H1 (cell line): ENCODE measurements at regions not wholly inside any gene's neighbourhood (a gene's known extent, or its start where the extent isn't known, plus 50 kb on each side); places are given as distances from the start of the nearest gene placed in this dataset.
"Not testable (repeated sequence)": the region's sequence is repeated elsewhere in the genome, so short reads cannot be mapped to it uniquely, and the experiment has no call there.

ENCODE experiments used
- CTCF ChIA-PET: fragments of 300-600 bp; sonication (Branson Sonifier 250); formaldehyde crosslinking; loops from one replicate; lab custom pipeline; 2021; ENCODE audit not compliant: partially characterized antibody; lab: Charles Lee
- POLR2A ChIA-PET: fragments of 300-600 bp; sonication (Branson Sonifier 250); formaldehyde crosslinking; loops from one replicate; lab custom pipeline; 2021; ENCODE audit warnings: inconsistent platforms; ENCODE audit not compliant: partially characterized antibody; lab: Charles Lee
- DNase-seq, 2 experiments: peaks; one replicate each; pipeline versions ENCODE4 v3.0.0 to v3.0.0-alpha.2; 2010 to 2022; ENCODE audit warnings: low spot score in 2 of 2, low read depth in 1 of 2, mixed read lengths in 1 of 2
- FAIRE-seq: peaks from 2 replicates; lab custom pipeline; 2011; peaks lifted over from hg19 to GRCh38; lab: Jason Lieb, UNC
- H2AFZ ChIP-seq: 2 replicates; pipeline ENCODE4 v1.8.1; 2012; ENCODE audit warnings: low read length, inconsistent platforms
- H2AK5ac ChIP-seq: 2 replicates; pipeline ENCODE4 v1.6.1; 2013; ENCODE audit warnings: low read depth, low read length
- H2BK120ac ChIP-seq: replicated peaks from 2 replicates; pipeline ENCODE3; 2013; ENCODE audit warnings: low read depth, low read length, inconsistent platforms
- H2BK12ac ChIP-seq: 2 replicates; pipeline ENCODE4 v1.6.1; 2013; ENCODE audit warnings: low read depth, low read length
- H2BK15ac ChIP-seq: 2 replicates; pipeline ENCODE4 v1.6.1; 2013; ENCODE audit warnings: low read length
- H2BK20ac ChIP-seq: 2 replicates; pipeline ENCODE4 v1.6.1; 2013; ENCODE audit warnings: low read length
- H2BK5ac ChIP-seq: 2 replicates; pipeline ENCODE4 v1.6.1; 2013; ENCODE audit warnings: low read depth, low read length
- H3K14ac ChIP-seq: 2 replicates; pipeline ENCODE4 v1.6.1; 2013; ENCODE audit warnings: inconsistent platforms; ENCODE audit not compliant: insufficient read length
- H3K18ac ChIP-seq: 2 replicates; pipeline ENCODE4 v1.6.1; 2013; ENCODE audit warnings: low read length; ENCODE audit errors: extremely low read depth
- H3K23ac ChIP-seq: 2 replicates; pipeline ENCODE4 v1.6.1; 2013; ENCODE audit warnings: inconsistent platforms; ENCODE audit not compliant: insufficient read length
- H3K23me2 ChIP-seq: 2 replicates; pipeline ENCODE4 v1.6.1; 2013; ENCODE audit warnings: low read depth, low read length
- H3K27ac ChIP-seq: 2 replicates; pipeline ENCODE4 v1.6.1; 2011; ENCODE audit warnings: low read depth, low read length, inconsistent platforms
- H3K27me3 ChIP-seq, 4 experiments: replicated peaks in 1 of 4; 1 replicate in 1 of 4; 2 replicates in 3 of 4; pipeline versions ENCODE4 v1.6.1 to v1.8.1; 2011 to 2013; ENCODE audit warnings: low read length in 3 of 4, mild to moderate bottlenecking in 3 of 4, inconsistent platforms in 2 of 4, mixed read lengths in 2 of 4, moderate library complexity in 1 of 4; ENCODE audit not compliant: control insufficient read depth in 3 of 4, insufficient read depth in 3 of 4; ENCODE audit errors: extremely low read depth in 1 of 4
- H3K36me3 ChIP-seq, 4 experiments: 2 replicates each; pipeline versions ENCODE4 v1.6.1 to v1.8.1; 2011 to 2013; ENCODE audit warnings: mild to moderate bottlenecking in 4 of 4, low read length in 3 of 4, moderate library complexity in 2 of 4, control low read depth in 1 of 4, inconsistent platforms in 1 of 4; ENCODE audit not compliant: insufficient read depth in 4 of 4, control insufficient read depth in 2 of 4
- H3K4ac ChIP-seq: replicated peaks from 2 replicates; pipeline ENCODE3; 2013; ENCODE audit warnings: low read length, low read depth, mixed read lengths, inconsistent platforms; ENCODE audit not compliant: insufficient read length
- H3K4me1 ChIP-seq, 4 experiments: replicated peaks in 1 of 4; 1 replicate in 1 of 4; 2 replicates in 3 of 4; pipeline versions ENCODE4 v1.6.1 to v1.8.1; 2011 to 2013; ENCODE audit warnings: low read length in 3 of 4, inconsistent platforms in 2 of 4, mixed read lengths in 1 of 4; ENCODE audit not compliant: insufficient read depth in 4 of 4, control insufficient read depth in 3 of 4
- H3K4me2 ChIP-seq, 2 experiments: 2 replicates each; pipeline versions ENCODE4 v1.6.1 to v1.8.1; 2011 to 2013; ENCODE audit warnings: low read depth in 2 of 2, low read length in 2 of 2, control low read depth in 1 of 2, inconsistent platforms in 1 of 2, mild to moderate bottlenecking in 1 of 2; ENCODE audit not compliant: insufficient read depth in 1 of 2
- H3K4me3 ChIP-seq, 4 experiments: fragments of 200-600, 300-600 bp in 1 of 4; sonication (generic), shearing (Covaris generic), sonication (Bioruptor Twin) in 1 of 4; 2 replicates each; pipeline versions ENCODE4 v1.5.1 to v1.8.1; 2011 to 2016; ENCODE audit warnings: low read length in 4 of 4, low read depth in 3 of 4, control low read depth in 2 of 4, inconsistent platforms in 2 of 4, mild to moderate bottlenecking in 2 of 4, mixed read lengths in 1 of 4, moderate library complexity in 1 of 4; ENCODE audit not compliant: insufficient read depth in 2 of 4; ENCODE audit errors: extremely low read depth in 1 of 4
- H3K56ac ChIP-seq: replicated peaks from 2 replicates; pipeline ENCODE3; 2013; ENCODE audit warnings: low read depth, mild to moderate bottlenecking, mixed read lengths, low read length, inconsistent platforms; ENCODE audit not compliant: insufficient read length
- H3K79me1 ChIP-seq: 2 replicates; pipeline ENCODE4 v1.6.1; 2013; ENCODE audit warnings: low read depth, low read length, control low read depth
- H3K79me2 ChIP-seq, 2 experiments: 2 replicates each; pipeline versions ENCODE4 v1.6.1 to v1.8.1; 2012 to 2013; ENCODE audit warnings: low read length in 2 of 2, mild to moderate bottlenecking in 2 of 2, inconsistent platforms in 1 of 2; ENCODE audit not compliant: insufficient read depth in 2 of 2, control insufficient read depth in 1 of 2
- H3K9ac ChIP-seq, 4 experiments: replicated peaks in 1 of 4; 1 replicate in 1 of 4; 2 replicates in 3 of 4; pipeline versions ENCODE4 v1.6.1 to v1.8.1; 2011 to 2013; ENCODE audit warnings: low read depth in 3 of 4, low read length in 3 of 4, control low read depth in 2 of 4, mild to moderate bottlenecking in 2 of 4, moderate library complexity in 2 of 4, inconsistent platforms in 1 of 4; ENCODE audit errors: extremely low read depth in 1 of 4
- H3K9me3 ChIP-seq, 2 experiments: 2 replicates each; pipeline versions ENCODE4 v1.6.1 to v1.8.1; 2012 to 2013; ENCODE audit warnings: mild to moderate bottlenecking in 2 of 2, moderate library complexity in 2 of 2, control low read depth in 1 of 2, inconsistent platforms in 1 of 2, low read depth in 1 of 2, low read length in 1 of 2, mixed read lengths in 1 of 2; ENCODE audit not compliant: insufficient read depth in 2 of 2
- H4K20me1 ChIP-seq, 2 experiments: replicated peaks in 1 of 2; 2 replicates each; pipeline versions ENCODE3 to v1.8.1; 2011 to 2013; ENCODE audit warnings: inconsistent platforms in 2 of 2, low read length in 2 of 2, mild to moderate bottlenecking in 1 of 2; ENCODE audit not compliant: insufficient read depth in 2 of 2, control insufficient read depth in 1 of 2
- H4K5ac ChIP-seq: 2 replicates; pipeline ENCODE4 v1.6.1; 2013; ENCODE audit warnings: low read length, low read depth, mixed read lengths, inconsistent platforms; ENCODE audit not compliant: insufficient read length
- H4K8ac ChIP-seq: 2 replicates; pipeline ENCODE4 v1.8.0; 2013; ENCODE audit warnings: mild to moderate bottlenecking, moderate library complexity, low read length, inconsistent platforms; ENCODE audit not compliant: insufficient read depth; ENCODE audit errors: extremely low read depth
- H4K91ac ChIP-seq: replicated peaks from 2 replicates; pipeline ENCODE3; 2013; ENCODE audit warnings: low read length, mixed read lengths, inconsistent platforms; ENCODE audit not compliant: insufficient read length
- NANOG ChIP-seq: IDR thresholded peaks from 2 replicates; pipeline ENCODE4 v1.6.1; 2011; ENCODE audit warnings: low read length, low read depth, mild to moderate bottlenecking, inconsistent platforms; ENCODE audit not compliant: insufficient read depth, poor library complexity, severe bottlenecking
- WGBS, 2 experiments: shearing (Covaris generic) in 1 of 2; methylation state at CpG; one replicate each; pipeline versions ENCODE4 v1.1.6 to v1.1.7; 2013 to 2015; ENCODE audit warnings: low lambda C conversion rate in 2 of 2, mixed read lengths in 2 of 2, inconsistent platforms in 1 of 2, low coverage in 1 of 2, missing lambda C conversion rate in 1 of 2; ENCODE audit not compliant: insufficient replicate concordance in 2 of 2, insufficient coverage in 1 of 2, insufficient read length in 1 of 2; ENCODE audit errors: extremely low coverage in 1 of 2, missing lambda C conversion rate in 1 of 2; 5-methylcytosine and 5-hydroxymethylcytosine counted together

DNA sequence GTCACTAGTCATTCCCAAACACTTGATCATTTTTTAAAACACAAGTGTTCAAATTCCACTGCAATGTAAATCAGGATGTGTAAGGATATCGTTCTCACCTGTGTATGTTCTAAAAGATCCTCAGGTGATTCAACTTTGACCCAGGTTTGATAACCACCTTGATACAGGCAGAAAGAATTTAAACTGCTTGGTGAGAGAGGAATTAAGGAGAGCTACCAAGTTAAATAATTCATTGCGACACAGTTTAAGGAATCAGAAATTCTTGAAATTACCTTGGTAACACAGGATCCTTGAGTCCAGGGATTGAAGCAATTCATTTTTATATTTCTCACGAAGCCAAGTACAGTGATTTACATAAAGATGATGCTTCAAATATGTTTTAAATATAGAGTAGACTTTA, 80.7 kb upstream of the EHBP1 start:
- no peaks in the 10 kb centered on the region for H4K20me1 ChIP-seq
- no peak overlapping the region for H2BK120ac ChIP-seq
- no peak overlapping the region for H3K9ac ChIP-seq
- 84% methylated on average over 3 of the region's 3 CpGs; no CpG with 5 or more reads in 1 of the 2 experiments for WGBS, 2 experiments
- no peaks in the 10 kb centered on the region; the same call in 1 of the 2 replicates for H3K23me2 ChIP-seq
- no peak overlapping the region for H3K4me2 ChIP-seq
- no peak overlapping the region for H2AFZ ChIP-seq
- H3K79me1 ChIP-seq, result no peaks in the 10 kb centered on the region
- no peak overlapping the region for H3K18ac ChIP-seq
- no peak overlapping the region for H3K4me3 ChIP-seq
- H3K27me3 ChIP-seq, result no peaks in the 10 kb centered on the region
- no peak overlapping the region for H3K23ac ChIP-seq
- no peak overlapping the region for H4K91ac ChIP-seq
- H3K14ac ChIP-seq, result no peak overlapping the region
- DNase-seq (no peak), FAIRE-seq (no peak)
- no peak overlapping the region for H4K8ac ChIP-seq
- POLR2A ChIA-PET, result no interaction called here
- TF ChIP-seq NANOG, result no peak
- H2AK5ac ChIP-seq, result no peak overlapping the region
- no peak overlapping the region for H2BK20ac ChIP-seq
- no peak overlapping the region for H3K4ac ChIP-seq
- no peaks in the 10 kb centered on the region for H3K79me2 ChIP-seq
- no peak overlapping the region for H2BK15ac ChIP-seq
- no peak overlapping the region for H3K27ac ChIP-seq
- CTCF ChIA-PET, result no interaction called here
- H2BK12ac ChIP-seq, result no peak overlapping the region
- no peak overlapping the region for H2BK5ac ChIP-seq
- H3K56ac ChIP-seq, result no peak overlapping the region
- H4K5ac ChIP-seq, result no peak overlapping the region
- H3K4me1 ChIP-seq, result peaks cover 0 to 5% (median 0%) of the 10 kb centered on the region in 4 experiments; a peak in 1 of 7 replicates
- H3K36me3 ChIP-seq, result no peaks in the 10 kb centered on the region
- H3K9me3 ChIP-seq, result peaks cover 0 to 3% of the 10 kb centered on the region in 2 experiments; a peak in 1 of 4 replicates

DNA sequence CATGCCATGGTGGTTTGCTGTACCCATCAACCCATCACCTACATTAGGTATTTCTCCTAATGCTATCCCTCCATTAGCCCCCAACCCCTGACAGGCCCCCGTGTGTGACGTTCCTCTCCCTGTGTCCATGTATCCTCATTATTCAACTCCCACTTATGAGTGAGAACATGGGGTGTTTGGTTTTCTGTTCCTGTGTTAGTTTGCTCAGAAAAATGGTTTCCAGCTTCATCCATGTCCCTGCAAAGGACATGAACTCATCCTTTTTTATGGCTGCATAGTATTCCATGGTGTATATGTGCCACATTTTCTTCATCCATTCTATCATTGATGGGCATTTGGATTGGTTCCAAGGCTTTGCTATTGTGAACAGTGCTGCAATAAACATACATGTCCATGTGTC, 89.0 kb upstream of the EHBP1 start:
- H3K79me1 ChIP-seq, H3K4ac ChIP-seq, CTCF ChIA-PET, H2BK15ac ChIP-seq, H3K23ac ChIP-seq, H2BK120ac ChIP-seq, H3K27me3 ChIP-seq, H2AFZ ChIP-seq, H3K9ac ChIP-seq, FAIRE-seq, H3K14ac ChIP-seq, H3K18ac ChIP-seq, H2AK5ac ChIP-seq, H2BK12ac ChIP-seq, H4K20me1 ChIP-seq, H2BK20ac ChIP-seq, H3K9me3 ChIP-seq, H3K4me2 ChIP-seq, H4K5ac ChIP-seq, H3K4me1 ChIP-seq, H4K8ac ChIP-seq, H3K27ac ChIP-seq, H3K79me2 ChIP-seq, DNase-seq, H3K23me2 ChIP-seq, H2BK5ac ChIP-seq, H3K4me3 ChIP-seq, H3K56ac ChIP-seq, POLR2A ChIA-PET, H4K91ac ChIP-seq, H3K36me3 ChIP-seq: not testable (repeated sequence)
- 100% methylated on average over 2 of the region's 2 CpGs; no CpG with 5 or more reads in 1 of the 2 experiments for WGBS, 2 experiments
